Stimulated activated naive B cell treated with anti-CD40 and anti-IgM and Interleukin-4, amounts not matched to agents 10 μg/mL and 1 μg/mL and 100 μg/mL, for 72 hours (primary cell): ENCODE measurements at regions not wholly inside any gene's neighbourhood (a gene's known extent, or its start where the extent isn't known, plus 50 kb on each side); places are given as distances from the start of the nearest gene placed in this dataset.
A peak's percentile ranks its signal among the peaks of the same experiment; 100 is the strongest.
"Not testable (repeated sequence)": the region's sequence is repeated elsewhere in the genome, so short reads cannot be mapped to it uniquely, and the experiment has no call there.

Experiments
- ATAC-seq, 2 donors: fragments of 150-1000 bp; cut with Tn5 transposase; replicated peaks; 2 replicates each; pipeline ENCODE4 v1.10.0; 2021; ENCODE audit warnings: moderate library complexity in 1 of 2
- DNase-seq: peaks from one replicate; pipeline ENCODE4 v3.0.0; 2021
- H3K27ac Mint-ChIP-seq: one replicate; pipeline ENCODE4 v1.8.0; 2022; ENCODE audit warnings: mild to moderate bottlenecking, mixed read lengths
- H3K27me3 Mint-ChIP-seq, 2 donors: one replicate each; pipeline ENCODE4 v1.8.0; 2022; ENCODE audit warnings: mixed read lengths in 2 of 2
- H3K36me3 Mint-ChIP-seq, 2 donors: one replicate each; pipeline ENCODE4 v1.8.0; 2022; ENCODE audit warnings: mixed read lengths in 2 of 2, mild to moderate bottlenecking in 1 of 2
- H3K4me1 Mint-ChIP-seq, 2 donors: one replicate each; pipeline ENCODE4 v1.8.0; 2022; ENCODE audit warnings: mixed read lengths in 2 of 2, mild to moderate bottlenecking in 1 of 2
- H3K4me3 Mint-ChIP-seq, 2 donors: one replicate each; pipeline ENCODE4 v1.8.0; 2022; ENCODE audit warnings: mild to moderate bottlenecking in 2 of 2, mixed read lengths in 2 of 2, moderate library complexity in 1 of 2
- H3K9me3 Mint-ChIP-seq, 2 donors: one replicate each; pipeline ENCODE4 v1.8.0; 2022; ENCODE audit warnings: mixed read lengths in 2 of 2, mild to moderate bottlenecking in 1 of 2

DNA sequence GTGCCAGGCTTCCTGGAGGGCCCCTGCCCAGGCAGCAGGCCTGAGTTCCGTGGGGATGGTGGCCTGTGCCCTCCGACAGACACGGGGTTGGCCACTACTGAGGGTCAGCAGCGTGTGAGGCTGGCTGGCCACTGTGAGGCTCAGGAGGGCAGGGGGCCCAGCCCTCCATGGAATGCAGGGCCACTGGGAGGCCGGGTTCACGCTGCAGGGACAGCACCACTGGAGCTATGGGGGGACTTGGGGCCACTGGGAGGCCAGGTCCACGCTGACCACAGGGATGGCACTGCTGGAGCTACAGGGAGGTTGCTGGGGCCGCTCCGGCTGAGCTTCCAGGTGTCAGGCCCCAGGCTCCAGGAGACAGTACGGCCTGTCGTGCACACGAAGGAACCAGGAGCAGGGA is 116.7 kb upstream of the ZNF469 start:
- H3K36me3 Mint-ChIP-seq, H3K9me3 Mint-ChIP-seq, DNase-seq, ATAC-seq: not testable (repeated sequence)
- Mint-ChIP-seq H3K27ac (peak overlapping the region; percentile 73), H3K27me3 (peaks cover 6 to 50% of the 10 kb centered on the region in 2 donors), H3K4me3 (peak overlapping the region; percentile 17 to 65), H3K4me1 (peaks cover 26 to 63% of the 10 kb centered on the region in 2 donors)

DNA sequence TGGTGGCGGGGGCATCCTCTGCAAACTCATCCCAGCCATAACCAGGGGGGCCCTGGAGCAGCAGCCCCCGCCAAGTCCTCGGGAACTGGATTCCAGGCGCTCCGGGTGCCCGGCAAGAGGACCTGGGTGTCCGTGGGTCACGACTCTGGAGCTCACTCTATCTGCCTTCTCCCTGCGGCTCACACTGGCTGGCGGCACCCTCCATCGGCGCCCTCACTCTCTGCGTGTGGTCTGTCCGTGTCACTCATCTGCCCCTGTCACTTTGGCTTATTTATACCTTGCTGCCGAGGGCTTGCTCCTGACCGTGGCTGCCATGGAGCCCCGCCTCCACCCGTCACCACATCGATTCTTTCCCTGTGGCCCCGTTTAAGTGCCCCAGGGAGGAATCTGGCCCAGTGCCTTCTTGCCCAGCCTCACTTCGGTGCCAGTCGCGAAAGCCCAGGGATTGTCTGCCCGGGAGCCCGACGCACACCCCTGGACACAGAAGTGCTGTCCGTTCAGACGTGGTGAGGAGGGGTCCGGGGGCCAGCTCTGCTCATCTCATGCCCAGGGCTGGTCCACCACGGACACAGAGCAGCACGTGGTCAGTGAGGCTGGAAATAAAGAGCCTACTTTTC is 115.7 kb upstream of the ZNF469 start:
- not testable (repeated sequence) for DNase-seq, H3K9me3 Mint-ChIP-seq, H3K36me3 Mint-ChIP-seq, ATAC-seq
- Mint-ChIP-seq H3K4me1 (peaks cover 24 to 53% of the 10 kb centered on the region in 2 donors), H3K4me3 (peak overlapping the region in 1 of 2 donors; percentile 58), H3K27ac (peak overlapping the region; percentile 59), H3K27me3 (peaks cover 13 to 50% of the 10 kb centered on the region in 2 donors)

DNA sequence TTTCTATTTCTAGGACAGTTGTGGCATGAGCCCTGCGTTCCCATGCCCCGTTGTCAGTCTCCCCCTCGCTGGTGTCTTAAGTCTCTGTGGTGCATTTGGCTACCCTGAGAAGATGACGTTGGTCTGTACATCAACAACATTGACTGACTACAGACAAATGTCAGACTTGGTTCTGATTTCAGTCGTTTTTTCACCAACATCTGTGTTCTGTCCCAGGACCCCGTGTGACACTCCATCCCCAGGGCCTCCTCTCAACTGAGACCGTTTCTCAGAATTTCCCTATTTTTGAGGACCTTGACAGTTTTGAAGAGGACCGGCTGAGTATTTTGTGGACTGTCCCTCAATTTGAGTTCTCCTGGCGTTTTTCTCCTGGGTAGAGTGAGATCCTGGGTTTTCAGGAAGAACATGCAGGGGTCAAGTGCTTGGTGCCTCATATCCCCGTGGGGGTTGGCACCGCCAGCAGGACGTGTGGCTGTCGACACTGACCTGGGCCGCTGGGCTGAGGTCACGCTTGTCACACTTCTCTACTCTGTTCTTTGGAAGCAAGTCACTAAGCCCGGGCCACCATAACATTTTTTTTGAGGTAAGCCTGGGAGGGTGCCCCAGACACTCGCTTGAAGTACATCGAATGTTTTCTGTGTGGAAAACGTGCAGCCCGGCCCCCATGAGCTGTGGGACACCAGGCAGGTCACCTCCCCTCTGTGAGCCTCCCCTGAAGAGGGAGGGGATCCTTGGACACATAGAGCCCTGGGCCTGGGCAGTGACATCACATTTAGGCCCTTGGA is 114.4 kb upstream of the ZNF469 start:
- ATAC-seq (peak; percentile 46 to 53), DNase-seq (peak; percentile 23)
- Mint-ChIP-seq H3K27ac (peak overlapping the region; percentile 89), H3K4me1 (peaks cover 18 to 44% of the 10 kb centered on the region in 2 donors), H3K4me3 (peak overlapping the region; percentile 34 to 58), H3K27me3 (peaks cover 22 to 52% of the 10 kb centered on the region in 2 donors)
- not testable (repeated sequence) for H3K36me3 Mint-ChIP-seq, H3K9me3 Mint-ChIP-seq

DNA sequence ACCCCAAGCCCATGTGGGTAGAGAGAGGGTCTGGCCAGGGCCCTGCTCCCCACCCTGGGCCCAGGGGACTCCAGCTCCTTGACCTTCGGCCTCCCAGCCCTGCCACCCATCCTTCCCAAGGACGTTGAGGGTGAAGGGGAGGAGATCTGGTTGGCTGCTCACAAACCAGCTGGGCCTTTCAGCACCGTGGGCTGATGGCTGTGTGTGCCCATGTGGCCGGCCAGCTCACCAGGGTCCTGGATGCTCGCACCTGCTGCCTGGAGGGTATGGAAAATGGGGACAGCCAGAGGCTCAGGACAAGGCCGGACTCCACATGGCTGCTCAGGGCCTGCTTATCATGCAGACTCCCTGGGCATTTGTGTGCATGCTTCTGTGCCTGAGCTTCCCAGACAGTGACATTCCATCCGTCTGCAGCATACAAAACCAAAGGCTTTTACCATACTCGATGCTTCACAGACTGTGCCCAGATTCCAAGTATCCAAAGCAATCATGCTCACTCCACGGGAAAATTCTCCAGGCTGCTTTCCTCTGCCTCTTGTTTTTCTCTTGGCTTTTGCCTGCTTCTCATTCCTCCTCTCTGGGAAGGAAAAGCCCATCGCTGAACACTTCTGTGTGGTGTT is 112.5 kb upstream of the ZNF469 start:
- H3K4me3 Mint-ChIP-seq, H3K27ac Mint-ChIP-seq, H3K9me3 Mint-ChIP-seq, H3K36me3 Mint-ChIP-seq, DNase-seq, ATAC-seq: not testable (repeated sequence)
- H3K4me1 Mint-ChIP-seq = peaks cover 10 to 25% of the 10 kb centered on the region in 2 donors
- peaks cover 17 to 42% of the 10 kb centered on the region in 2 donors for H3K27me3 Mint-ChIP-seq

DNA sequence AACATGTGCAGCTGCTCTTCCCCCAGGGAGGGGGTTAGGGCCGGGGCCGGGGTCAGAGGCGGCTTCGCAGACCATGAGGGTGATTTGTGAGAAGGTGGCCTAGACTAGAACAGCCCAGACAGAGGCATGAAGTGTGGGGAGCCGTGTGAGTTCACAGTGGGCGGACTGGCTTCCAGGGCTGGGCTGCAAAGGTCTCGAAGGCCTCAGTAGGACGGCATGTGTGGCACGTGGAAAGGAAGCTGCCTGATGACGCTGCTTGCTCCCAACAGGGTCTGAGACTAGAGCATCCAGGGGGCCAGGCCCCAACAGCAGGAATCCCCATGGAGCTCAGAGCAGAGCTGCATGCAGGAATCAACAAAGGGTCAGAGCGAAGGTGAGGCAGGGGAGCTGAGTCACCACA is 111.5 kb upstream of the ZNF469 start:
- ATAC-seq, DNase-seq, H3K4me3 Mint-ChIP-seq, H3K36me3 Mint-ChIP-seq, H3K27ac Mint-ChIP-seq, H3K9me3 Mint-ChIP-seq: not testable (repeated sequence)
- H3K4me1 Mint-ChIP-seq = peaks cover 6 to 15% of the 10 kb centered on the region in 2 donors
- H3K27me3 Mint-ChIP-seq = peaks cover 17 to 37% of the 10 kb centered on the region in 2 donors

DNA sequence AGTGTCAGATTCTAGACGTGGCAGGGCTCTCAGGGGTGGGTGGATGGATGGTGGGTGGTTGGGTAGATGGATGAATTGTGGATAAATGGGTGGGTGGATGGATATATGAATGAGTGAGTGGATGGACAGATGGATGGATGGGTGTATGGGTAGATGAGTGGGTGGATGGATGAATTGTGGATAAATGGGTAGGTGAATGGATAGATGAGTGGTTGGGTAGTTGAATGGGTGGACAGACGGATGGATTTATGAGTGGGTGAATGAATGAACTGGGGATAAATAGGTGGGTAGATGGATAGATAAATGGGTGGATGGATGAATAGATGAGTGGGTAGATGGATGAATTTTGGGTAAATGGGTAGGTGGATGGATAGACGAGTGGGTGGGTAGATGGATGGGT is 111.0 kb upstream of the ZNF469 start:
- not testable (repeated sequence) for H3K4me3 Mint-ChIP-seq, H3K9me3 Mint-ChIP-seq, ATAC-seq, DNase-seq, H3K27ac Mint-ChIP-seq, H3K36me3 Mint-ChIP-seq
- Mint-ChIP-seq H3K27me3 (peaks cover 17 to 35% of the 10 kb centered on the region in 2 donors), H3K4me1 (peaks cover 6 to 13% of the 10 kb centered on the region in 2 donors)

DNA sequence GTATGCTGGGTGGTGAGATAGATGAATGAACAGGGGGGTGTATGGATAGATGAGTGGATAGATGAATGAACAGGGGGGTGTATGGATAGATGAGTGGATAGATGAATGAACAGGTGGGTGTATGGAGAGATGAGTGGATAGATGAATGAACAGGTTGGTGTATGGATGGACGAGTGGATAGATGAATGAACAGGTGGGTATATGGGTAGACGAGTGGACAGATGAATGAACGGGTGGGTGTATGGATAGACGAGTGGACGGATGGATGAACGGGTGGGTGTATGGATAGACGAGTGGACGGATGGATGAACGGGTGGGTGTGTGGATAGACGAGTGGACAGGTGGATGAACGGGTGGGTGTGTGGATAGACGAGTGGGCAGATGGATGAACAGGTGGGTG is 110.3 kb upstream of the ZNF469 start:
- DNase-seq, H3K36me3 Mint-ChIP-seq, H3K4me3 Mint-ChIP-seq, H3K27ac Mint-ChIP-seq, H3K9me3 Mint-ChIP-seq, ATAC-seq: not testable (repeated sequence)
- H3K27me3 Mint-ChIP-seq = peaks cover 17 to 31% of the 10 kb centered on the region in 2 donors
- peaks cover 2 to 13% of the 10 kb centered on the region in 2 donors for H3K4me1 Mint-ChIP-seq

DNA sequence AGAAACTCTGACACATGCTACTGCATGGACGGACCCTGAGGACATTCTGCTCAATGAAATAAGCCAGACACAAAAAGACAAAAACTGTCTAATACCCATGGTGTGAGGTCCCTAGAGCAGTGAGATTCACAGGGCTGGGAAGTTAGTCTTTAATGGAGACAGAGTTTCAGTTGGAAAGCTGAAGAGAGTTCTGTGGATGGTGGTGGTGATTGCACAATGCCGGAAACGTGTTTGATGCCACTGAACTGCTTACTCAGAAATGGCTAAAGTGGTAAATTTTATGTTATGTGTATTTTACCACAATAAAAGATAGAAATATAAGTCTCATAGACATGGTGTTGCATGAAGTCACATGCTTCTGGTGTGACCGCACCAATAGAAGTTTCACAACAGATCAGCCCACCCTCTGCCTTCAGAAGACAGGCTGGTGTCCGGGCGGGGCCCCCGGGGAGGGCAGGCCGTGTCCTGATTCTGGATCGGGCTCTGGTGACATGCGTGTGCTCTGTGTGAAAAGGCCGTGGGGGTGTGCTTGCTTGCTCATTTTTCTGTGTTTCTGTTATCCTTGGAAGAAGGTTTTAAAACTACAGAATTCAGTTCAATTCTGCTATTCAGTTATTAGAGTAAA is 108.5 kb upstream of the ZNF469 start:
- ATAC-seq, H3K4me1 Mint-ChIP-seq, H3K4me3 Mint-ChIP-seq, H3K27ac Mint-ChIP-seq, H3K36me3 Mint-ChIP-seq, DNase-seq, H3K9me3 Mint-ChIP-seq: not testable (repeated sequence)
- H3K27me3 Mint-ChIP-seq = peaks cover 17 to 31% of the 10 kb centered on the region in 2 donors

DNA sequence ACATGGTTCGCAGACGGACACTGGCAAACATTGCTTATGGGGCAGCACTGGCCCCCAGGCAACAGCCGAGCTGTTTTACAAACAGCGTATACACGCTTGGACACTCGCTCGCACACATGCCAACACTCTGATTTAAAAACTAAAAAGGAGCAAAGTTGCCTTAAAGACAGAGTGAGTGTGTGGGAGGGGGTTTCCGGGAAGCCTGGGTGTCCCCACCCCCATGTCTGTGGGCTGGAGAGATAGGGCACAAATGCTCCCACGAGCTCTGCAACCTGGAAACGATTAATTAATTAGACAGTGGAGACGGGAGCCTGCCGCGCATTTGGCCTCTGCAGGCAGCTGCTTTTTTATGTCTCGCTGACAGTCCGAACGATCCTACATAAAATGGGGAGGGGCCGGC is 107.9 kb upstream of the ZNF469 start:
- H3K36me3 Mint-ChIP-seq = no peaks in the 10 kb centered on the region
- no peak overlapping the region for H3K27ac Mint-ChIP-seq
- H3K9me3 Mint-ChIP-seq = peaks cover 5 to 8% of the 10 kb centered on the region in 2 donors
- H3K4me3 Mint-ChIP-seq = no peak overlapping the region
- no peaks in the 10 kb centered on the region for H3K4me1 Mint-ChIP-seq
- ATAC-seq (no peak), DNase-seq (no peak)
- H3K27me3 Mint-ChIP-seq = peaks cover 17 to 25% of the 10 kb centered on the region in 2 donors

DNA sequence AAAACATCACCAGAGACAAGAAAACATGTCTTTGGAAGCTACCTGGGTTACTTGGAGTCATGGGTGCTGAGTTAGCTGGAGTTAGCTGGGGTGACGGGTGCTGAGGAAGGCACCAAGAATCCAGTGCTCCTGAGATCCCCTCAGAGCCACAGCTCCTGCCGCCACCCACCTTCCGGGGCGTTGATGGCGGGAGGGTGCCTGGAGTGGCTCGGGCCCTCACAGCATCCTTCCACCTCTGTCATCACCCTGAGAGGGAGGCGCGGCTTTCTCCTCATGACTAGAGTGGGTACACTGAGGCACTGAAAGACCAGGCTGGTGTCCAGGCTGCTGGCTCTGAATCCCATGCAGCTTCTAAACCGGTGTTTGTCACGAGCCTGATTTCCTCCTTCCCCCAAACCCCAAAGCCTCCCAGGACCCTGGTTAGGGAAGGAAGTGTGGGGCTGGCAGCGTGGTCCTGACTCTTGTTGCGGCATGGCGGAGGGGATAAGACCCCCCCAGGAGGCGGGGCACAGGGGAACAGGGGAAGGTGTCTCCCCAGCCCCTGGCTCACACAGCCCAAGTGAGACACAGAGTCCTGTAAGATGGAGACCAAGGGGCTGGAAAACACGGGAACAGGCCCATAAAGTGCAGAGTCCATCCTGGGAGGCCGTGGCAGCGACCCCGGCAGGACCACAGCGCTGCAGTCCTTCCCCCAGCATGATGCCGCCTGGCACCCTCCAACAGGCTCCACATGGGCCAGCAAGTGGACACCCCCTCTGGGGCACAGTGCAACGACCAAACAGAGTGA is 107.2 kb upstream of the ZNF469 start:
- not testable (repeated sequence) for H3K27ac Mint-ChIP-seq, ATAC-seq, DNase-seq, H3K9me3 Mint-ChIP-seq, H3K4me3 Mint-ChIP-seq, H3K4me1 Mint-ChIP-seq, H3K36me3 Mint-ChIP-seq
- peaks cover 17 to 25% of the 10 kb centered on the region in 2 donors for H3K27me3 Mint-ChIP-seq

DNA sequence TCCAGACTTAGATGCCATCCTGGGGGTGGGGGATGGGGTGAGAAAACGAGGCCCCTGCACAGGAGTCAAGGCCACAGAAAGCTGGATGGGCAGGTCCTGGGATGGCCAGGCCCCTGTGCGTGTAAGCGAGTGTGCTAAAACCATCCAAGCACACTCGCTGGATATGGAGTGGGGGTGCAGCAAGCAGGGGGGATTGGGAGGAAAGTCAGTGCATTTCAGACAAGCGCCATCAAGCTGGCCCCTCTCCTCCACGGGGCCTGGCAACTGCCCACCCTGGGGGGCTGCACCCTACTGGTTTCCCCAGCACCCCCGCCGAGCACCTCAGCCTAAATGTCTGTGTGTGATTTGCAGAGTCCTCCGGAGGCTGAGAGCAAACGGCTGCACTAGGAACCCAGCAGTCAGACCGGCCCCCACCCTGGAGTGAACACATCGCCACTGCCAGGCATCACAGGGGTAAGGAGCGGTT is 106.6 kb upstream of the ZNF469 start:
- not testable (repeated sequence) for DNase-seq, H3K4me1 Mint-ChIP-seq, H3K27ac Mint-ChIP-seq, H3K4me3 Mint-ChIP-seq, ATAC-seq, H3K9me3 Mint-ChIP-seq, H3K36me3 Mint-ChIP-seq
- H3K27me3 Mint-ChIP-seq = peaks cover 17 to 20% of the 10 kb centered on the region in 2 donors

DNA sequence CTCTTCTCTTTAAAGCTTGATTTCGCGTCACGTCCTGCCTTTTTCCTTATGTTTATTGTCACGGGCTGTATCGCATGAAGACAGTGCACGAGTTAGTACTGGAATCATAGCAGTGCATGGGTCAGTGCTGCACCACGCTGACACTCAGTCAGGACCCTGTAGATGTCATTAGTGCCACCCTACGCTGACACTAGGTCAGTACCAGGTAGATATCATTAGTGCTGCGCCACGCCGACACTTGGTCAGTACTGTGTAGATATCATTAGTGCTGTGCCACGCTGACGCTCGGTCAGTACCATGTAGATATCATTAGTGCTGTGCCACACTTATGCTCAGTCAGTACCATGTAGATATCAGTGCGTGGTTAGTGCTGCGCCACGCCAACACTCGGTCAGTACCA is 106.2 kb upstream of the ZNF469 start:
- DNase-seq (no peak), ATAC-seq (no peak)
- no peak overlapping the region for H3K27ac Mint-ChIP-seq
- peaks cover 5 to 8% of the 10 kb centered on the region in 2 donors for H3K9me3 Mint-ChIP-seq
- no peak overlapping the region for H3K4me3 Mint-ChIP-seq
- no peaks in the 10 kb centered on the region for H3K4me1 Mint-ChIP-seq
- H3K36me3 Mint-ChIP-seq = no peaks in the 10 kb centered on the region
- peaks cover 13 to 17% of the 10 kb centered on the region in 2 donors for H3K27me3 Mint-ChIP-seq

DNA sequence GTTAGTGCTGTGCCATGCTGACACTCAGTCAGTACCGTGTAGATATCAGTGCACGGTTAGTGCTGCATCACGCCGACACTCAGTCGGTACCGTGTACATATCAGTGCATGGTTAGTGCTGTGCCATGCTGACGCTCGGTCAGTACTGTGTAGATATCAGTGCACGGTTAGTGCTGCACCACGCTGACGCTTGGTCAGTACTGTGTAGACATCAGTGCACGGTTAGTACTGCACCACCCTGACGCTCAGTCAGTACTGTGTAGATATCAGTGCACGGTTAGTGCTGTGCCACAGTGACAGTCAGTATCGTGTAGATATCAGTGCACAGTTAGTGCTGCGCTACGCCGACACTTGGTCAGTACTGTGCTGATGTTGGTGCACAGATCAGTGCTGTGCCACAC is 102.8 kb upstream of the ZNF469 start:
- no peak overlapping the region for H3K27ac Mint-ChIP-seq
- no peak for DNase-seq
- peaks cover 0 to 3% of the 10 kb centered on the region in 2 donors for H3K27me3 Mint-ChIP-seq
- H3K9me3 Mint-ChIP-seq = no peaks in the 10 kb centered on the region
- H3K36me3 Mint-ChIP-seq = no peaks in the 10 kb centered on the region
- no peak overlapping the region for H3K4me3 Mint-ChIP-seq
- no peaks in the 10 kb centered on the region for H3K4me1 Mint-ChIP-seq
- no peak for ATAC-seq
